IMR-90 (cell line): ENCODE measurements at regions not wholly inside any gene's neighbourhood (a gene's known extent, or its start where the extent isn't known, plus 50 kb on each side); places are given as distances from the start of the nearest gene placed in this dataset.

Source experiments
- ATAC-seq: fragments of 200-7000 bp; cut with Tn5 transposase; 2 replicates; pipeline ENCODE4 v1.9.1; 2020; ENCODE audit warnings: low read depth, mild to moderate bottlenecking, moderate library complexity
- BruUV-seq: library from RNA; stranded (reverse); fragments of 400-500 nt; replicated peaks from 2 replicates; lab custom pipeline; 2021; lab: Mats Ljungman, UMichigan
- CTCF ChIA-PET: fragments of 300-600 bp; formaldehyde crosslinking; extraction: SDS; loops from one replicate; lab custom pipeline; 2021; ENCODE audit warnings: antibody characterized with exemption; lab: Yijun Ruan, JAX
- POLR2A ChIA-PET: fragments of 300-600 bp; sonication (Branson Sonifier 250); formaldehyde crosslinking; loops from one replicate; lab custom pipeline; 2022; ENCODE audit warnings: antibody characterized with exemption; ENCODE audit not compliant: unreplicated experiment; lab: Charles Lee
- DNase-seq: peaks from one replicate; pipeline ENCODE4 v3.0.0; 2013
- H2AFZ ChIP-seq: replicated peaks from 2 replicates; pipeline ENCODE3; 2013; ENCODE audit warnings: low read length, mild to moderate bottlenecking; ENCODE audit not compliant: poor library complexity
- H2AK5ac ChIP-seq: 2 replicates; pipeline ENCODE4 v1.6.1; 2013; ENCODE audit warnings: low read depth, low read length, inconsistent platforms
- H2AK9ac ChIP-seq: replicated peaks from 2 replicates; pipeline ENCODE3; 2013; ENCODE audit warnings: mild to moderate bottlenecking, low read depth, low read length, moderate library complexity; ENCODE audit not compliant: poor library complexity
- H2BK120ac ChIP-seq: 2 replicates; pipeline ENCODE4 v1.6.1; 2013; ENCODE audit warnings: low read depth, low read length, inconsistent platforms
- H2BK15ac ChIP-seq: 3 replicates; pipeline ENCODE4 v1.6.1; 2013; ENCODE audit warnings: low read depth, low read length, inconsistent platforms
- H2BK20ac ChIP-seq: 2 replicates; pipeline ENCODE4 v1.6.1; 2013; ENCODE audit warnings: low read depth, mild to moderate bottlenecking, inconsistent platforms, low read length, moderate library complexity
- H2BK5ac ChIP-seq: 2 replicates; pipeline ENCODE4 v1.6.1; 2013; ENCODE audit warnings: mild to moderate bottlenecking, low read depth, low read length, inconsistent platforms; ENCODE audit not compliant: poor library complexity, severe bottlenecking
- H3K14ac ChIP-seq: replicated peaks from 2 replicates; pipeline ENCODE4 v1.6.1; 2013; ENCODE audit warnings: low read depth, low read length, inconsistent platforms
- H3K18ac ChIP-seq: 2 replicates; pipeline ENCODE4 v1.6.1; 2013; ENCODE audit warnings: low read depth, low read length, control low read depth
- H3K23ac ChIP-seq: 2 replicates; pipeline ENCODE4 v1.6.1; 2013; ENCODE audit warnings: low read depth, low read length, inconsistent platforms
- H3K27ac ChIP-seq: 2 replicates; pipeline ENCODE4 v1.5.1; 2013; ENCODE audit warnings: mild to moderate bottlenecking, control low read depth, low read length; ENCODE audit not compliant: insufficient read depth
- H3K27me3 ChIP-seq: 2 replicates; pipeline ENCODE4 v1.6.1; 2013; ENCODE audit warnings: low read length; ENCODE audit not compliant: control insufficient read depth, insufficient read depth
- H3K36me3 ChIP-seq: 2 replicates; pipeline ENCODE4 v1.6.1; 2013; ENCODE audit warnings: low read length, mixed read lengths; ENCODE audit not compliant: control insufficient read depth, insufficient read depth
- H3K4ac ChIP-seq: 2 replicates; pipeline ENCODE4 v1.6.1; 2013; ENCODE audit warnings: low read depth, low read length, inconsistent platforms
- H3K4me1 ChIP-seq: 2 replicates; pipeline ENCODE4 v1.6.1; 2013; ENCODE audit warnings: low read length, mixed read lengths; ENCODE audit not compliant: control insufficient read depth, insufficient read depth
- H3K4me2 ChIP-seq: 2 replicates; pipeline ENCODE4 v1.6.1; 2013; ENCODE audit warnings: low read depth, mild to moderate bottlenecking, control low read depth, low read length, moderate library complexity
- H3K4me3 ChIP-seq: 2 replicates; pipeline ENCODE4 v1.5.1; 2013; ENCODE audit warnings: low read depth, mild to moderate bottlenecking, control low read depth, low read length, moderate library complexity; ENCODE audit not compliant: insufficient read depth
- H3K56ac ChIP-seq: 2 replicates; pipeline ENCODE4 v1.6.1; 2013; ENCODE audit warnings: low read length, inconsistent platforms; ENCODE audit not compliant: insufficient read depth; ENCODE audit errors: extremely low read depth
- H3K79me1 ChIP-seq, 2 experiments: 2 replicates each; pipeline ENCODE4 v1.6.1; 2013; ENCODE audit warnings: low read length in 2 of 2, inconsistent platforms in 1 of 2, low read depth in 1 of 2
- H3K9ac ChIP-seq: 2 replicates; pipeline ENCODE4 v1.6.1; 2013; ENCODE audit warnings: low read depth, low read length, control low read depth
- H3K9me1 ChIP-seq: 2 replicates; pipeline ENCODE4 v1.6.1; 2013; ENCODE audit warnings: low read length, inconsistent platforms; ENCODE audit not compliant: insufficient read depth
- H3K9me3 ChIP-seq: 2 replicates; pipeline ENCODE4 v1.6.1; 2013; ENCODE audit warnings: low read length; ENCODE audit not compliant: control insufficient read depth, insufficient read depth
- H4K20me1 ChIP-seq: 2 replicates; pipeline ENCODE4 v1.6.1; 2013; ENCODE audit warnings: low read length, inconsistent platforms; ENCODE audit not compliant: insufficient read depth
- H4K5ac ChIP-seq: 2 replicates; pipeline ENCODE4 v1.6.1; 2013; ENCODE audit warnings: mild to moderate bottlenecking, low read depth, low read length, control low read depth
- H4K8ac ChIP-seq, 2 experiments: 2 replicates each; pipeline ENCODE4 v1.6.1; 2013; ENCODE audit warnings: low read depth in 2 of 2, low read length in 2 of 2, control low read depth in 1 of 2, inconsistent platforms in 1 of 2
- H4K91ac ChIP-seq: 2 replicates; pipeline ENCODE4 v1.6.1; 2013; ENCODE audit warnings: low read depth, low read length, inconsistent platforms; ENCODE audit not compliant: insufficient read depth
- BHLHE40 ChIP-seq: fragments of 150-350 bp; IDR thresholded peaks from 2 replicates; pipeline ENCODE4 v1.6.1; 2016; ENCODE audit warnings: mild to moderate bottlenecking, low read depth, low read length
- CEBPB ChIP-seq: IDR thresholded peaks from 2 replicates; pipeline ENCODE4 v1.6.1; 2012; ENCODE audit warnings: low read depth, low read length, improper control_type of control experiment
- CHD1 ChIP-seq: IDR thresholded peaks from 2 replicates; pipeline ENCODE4 v1.6.1; 2012; ENCODE audit warnings: low read depth, low read length, improper control_type of control experiment
- FOS ChIP-seq: fragments of 150-350 bp; IDR thresholded peaks from 2 replicates; pipeline ENCODE4 v1.6.1; 2016; ENCODE audit warnings: low read depth, low read length
- MAFK ChIP-seq: IDR thresholded peaks from 2 replicates; pipeline ENCODE4 v1.6.1; 2012; ENCODE audit warnings: low read depth, low read length, improper control_type of control experiment
- MAZ ChIP-seq: IDR thresholded peaks from 2 replicates; pipeline ENCODE4 v1.6.1; 2012; ENCODE audit warnings: low read depth, mild to moderate bottlenecking, low read length, improper control_type of control experiment, moderate library complexity, borderline replicate concordance
- MXI1 ChIP-seq: IDR thresholded peaks from 2 replicates; pipeline ENCODE4 v1.6.1; 2012; ENCODE audit warnings: low read depth, mild to moderate bottlenecking, low read length, moderate library complexity, borderline replicate concordance
- NFE2L2 ChIP-seq: fragments of 150-350 bp; IDR thresholded peaks from 2 replicates; pipeline ENCODE4 v1.6.1; 2016; ENCODE audit warnings: low read depth, mild to moderate bottlenecking, low read length
- POLR2A ChIP-seq: IDR thresholded peaks from 2 replicates; pipeline ENCODE4 v1.6.1; 2012; ENCODE audit warnings: mild to moderate bottlenecking, low read depth, low read length
- RAD21 ChIP-seq: IDR thresholded peaks from 2 replicates; pipeline ENCODE4 v1.6.1; 2012; ENCODE audit warnings: low read length, improper control_type of control experiment
- RCOR1 ChIP-seq: IDR thresholded peaks from 2 replicates; pipeline ENCODE4 v1.6.1; 2012; ENCODE audit warnings: mild to moderate bottlenecking, low read length, improper control_type of control experiment; ENCODE audit not compliant: insufficient replicate concordance
- RFX5 ChIP-seq: IDR thresholded peaks from 2 replicates; pipeline ENCODE4 v1.8.0; 2012; ENCODE audit warnings: low read depth, mild to moderate bottlenecking, low read length, moderate library complexity
- SMC3 ChIP-seq: fragments of 150-350 bp; IDR thresholded peaks from 2 replicates; pipeline ENCODE4 v1.6.1; 2016; ENCODE audit warnings: low read depth, mild to moderate bottlenecking, antibody characterized with exemption, low read length, moderate library complexity
- WGBS, 2 experiments: methylation state at CpG; one replicate each; pipeline versions ENCODE4 v1.1.5 to v1.1.7; 2013; ENCODE audit warnings: missing lambda C conversion rate in 2 of 2; ENCODE audit not compliant: insufficient read length in 1 of 2; ENCODE audit errors: extremely low coverage in 2 of 2; 5-methylcytosine and 5-hydroxymethylcytosine counted together
- dilution Hi-C: fragments of 300-500 bp; cut with HindIII; formaldehyde crosslinking; loops from one replicate; pipeline ENCODE4 v1.14.3; 2018; ENCODE audit warnings: low sequenced_read_pairs; ENCODE audit not compliant: unreplicated experiment
- in situ Hi-C: fragments of 300-500 bp; cut with MboI; formaldehyde crosslinking; loops from 3 replicates; pipeline ENCODE4 v1.14.3; 2019; ENCODE audit warnings: low sequenced_read_pairs, inconsistent platforms, mixed read lengths
- intact Hi-C: fragments of 100-400 bp; cut with micrococcal nuclease; formaldehyde crosslinking; loops from 2 replicates; pipeline ENCODE4 v1.10.0; 2022
- TF ChIP-seq, protein P1 (sequence below): fragments of 150-350 bp; IDR thresholded peaks from 2 replicates; pipeline ENCODE4 v1.6.1; 2016; ENCODE audit warnings: low read depth, mild to moderate bottlenecking, low read length, moderate library complexity, borderline replicate concordance
- TF ChIP-seq, protein P2 (sequence below): fragments of 150-350 bp; IDR thresholded peaks from 2 replicates; pipeline ENCODE4 v1.6.1; 2017; ENCODE audit warnings: mild to moderate bottlenecking, antibody characterized with exemption, low read length, low read depth
- TF ChIP-seq, protein P3 (sequence below): conservative IDR thresholded peaks from 2 replicates; pipeline ENCODE4 v1.5.1; 2012; ENCODE audit warnings: mild to moderate bottlenecking, low read depth, low read length, improper control_type of control experiment

DNA sequence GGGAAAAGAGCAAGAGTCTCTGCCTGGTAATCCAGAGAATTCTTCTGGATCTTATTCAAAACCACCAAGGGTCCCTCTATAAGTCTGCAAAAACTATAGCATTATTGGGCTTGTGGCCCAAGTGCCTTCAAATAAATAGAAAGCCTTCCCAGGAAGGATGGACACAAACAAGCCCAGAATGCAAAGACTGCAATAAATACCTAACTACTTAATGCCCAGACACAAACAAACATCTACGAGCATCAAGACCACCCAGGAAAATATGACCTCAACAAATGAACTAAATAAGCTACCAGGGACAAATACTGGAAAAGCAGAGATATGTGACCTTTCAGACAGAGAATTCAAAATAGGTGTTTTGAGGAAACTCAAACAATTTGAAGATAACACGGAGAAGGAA lies 355.8 kb upstream of the GRAMD2B start:
- no peaks in the 10 kb centered on the region for H3K79me1 ChIP-seq
- no peak overlapping the region for H2BK20ac ChIP-seq
- H2AK9ac ChIP-seq = no peak overlapping the region
- in situ Hi-C loops = no loop called here
- BruUV-seq = no TSS peak
- WGBS, 2 experiments = no CpG with 5 or more reads among the region's 2 CpGs
- intact Hi-C loops = no loop called here
- no peak overlapping the region for H2BK15ac ChIP-seq
- no peak overlapping the region for H3K27ac ChIP-seq
- no peak overlapping the region for H3K23ac ChIP-seq
- H3K18ac ChIP-seq = no peak overlapping the region
- H3K4me3 ChIP-seq = no peak overlapping the region
- H3K4ac ChIP-seq = no peak overlapping the region
- H4K8ac ChIP-seq = no peak overlapping the region
- H3K36me3 ChIP-seq = no peaks in the 10 kb centered on the region
- H2AK5ac ChIP-seq = no peak overlapping the region
- no peak overlapping the region for H4K5ac ChIP-seq
- no peak overlapping the region for H2BK120ac ChIP-seq
- H4K91ac ChIP-seq = no peak overlapping the region
- H3K4me1 ChIP-seq = no peaks in the 10 kb centered on the region
- DNase-seq (no peak), ATAC-seq (no peak)
- ChIA-PET CTCF (no interaction called here), POLR2A (no interaction called here)
- dilution Hi-C loops = no loop called here
- H3K4me2 ChIP-seq = no peak overlapping the region
- H3K56ac ChIP-seq = no peak overlapping the region
- TF ChIP-seq RFX5 (no peak), NFE2L2 (no peak), FOS (no peak), BHLHE40 (no peak), CEBPB (no peak), POLR2A (no peak), MXI1 (no peak), MAZ (no peak), MAFK (no peak), SMC3 (no peak), RAD21 (no peak), RCOR1 (no peak), CHD1 (no peak)
- TF ChIP-seq, protein P1, sequence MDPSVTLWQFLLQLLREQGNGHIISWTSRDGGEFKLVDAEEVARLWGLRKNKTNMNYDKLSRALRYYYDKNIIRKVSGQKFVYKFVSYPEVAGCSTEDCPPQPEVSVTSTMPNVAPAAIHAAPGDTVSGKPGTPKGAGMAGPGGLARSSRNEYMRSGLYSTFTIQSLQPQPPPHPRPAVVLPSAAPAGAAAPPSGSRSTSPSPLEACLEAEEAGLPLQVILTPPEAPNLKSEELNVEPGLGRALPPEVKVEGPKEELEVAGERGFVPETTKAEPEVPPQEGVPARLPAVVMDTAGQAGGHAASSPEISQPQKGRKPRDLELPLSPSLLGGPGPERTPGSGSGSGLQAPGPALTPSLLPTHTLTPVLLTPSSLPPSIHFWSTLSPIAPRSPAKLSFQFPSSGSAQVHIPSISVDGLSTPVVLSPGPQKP = no peak
- TF ChIP-seq, protein P2, sequence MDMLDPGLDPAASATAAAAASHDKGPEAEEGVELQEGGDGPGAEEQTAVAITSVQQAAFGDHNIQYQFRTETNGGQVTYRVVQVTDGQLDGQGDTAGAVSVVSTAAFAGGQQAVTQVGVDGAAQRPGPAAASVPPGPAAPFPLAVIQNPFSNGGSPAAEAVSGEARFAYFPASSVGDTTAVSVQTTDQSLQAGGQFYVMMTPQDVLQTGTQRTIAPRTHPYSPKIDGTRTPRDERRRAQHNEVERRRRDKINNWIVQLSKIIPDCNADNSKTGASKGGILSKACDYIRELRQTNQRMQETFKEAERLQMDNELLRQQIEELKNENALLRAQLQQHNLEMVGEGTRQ = no peak
- TF ChIP-seq, protein P3, sequence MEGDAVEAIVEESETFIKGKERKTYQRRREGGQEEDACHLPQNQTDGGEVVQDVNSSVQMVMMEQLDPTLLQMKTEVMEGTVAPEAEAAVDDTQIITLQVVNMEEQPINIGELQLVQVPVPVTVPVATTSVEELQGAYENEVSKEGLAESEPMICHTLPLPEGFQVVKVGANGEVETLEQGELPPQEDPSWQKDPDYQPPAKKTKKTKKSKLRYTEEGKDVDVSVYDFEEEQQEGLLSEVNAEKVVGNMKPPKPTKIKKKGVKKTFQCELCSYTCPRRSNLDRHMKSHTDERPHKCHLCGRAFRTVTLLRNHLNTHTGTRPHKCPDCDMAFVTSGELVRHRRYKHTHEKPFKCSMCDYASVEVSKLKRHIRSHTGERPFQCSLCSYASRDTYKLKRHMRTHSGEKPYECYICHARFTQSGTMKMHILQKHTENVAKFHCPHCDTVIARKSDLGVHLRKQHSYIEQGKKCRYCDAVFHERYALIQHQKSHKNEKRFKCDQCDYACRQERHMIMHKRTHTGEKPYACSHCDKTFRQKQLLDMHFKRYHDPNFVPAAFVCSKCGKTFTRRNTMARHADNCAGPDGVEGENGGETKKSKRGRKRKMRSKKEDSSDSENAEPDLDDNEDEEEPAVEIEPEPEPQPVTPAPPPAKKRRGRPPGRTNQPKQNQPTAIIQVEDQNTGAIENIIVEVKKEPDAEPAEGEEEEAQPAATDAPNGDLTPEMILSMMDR = no peak
- H4K20me1 ChIP-seq = no peaks in the 10 kb centered on the region
- H3K9me3 ChIP-seq = no peaks in the 10 kb centered on the region
- no peaks in the 10 kb centered on the region for H3K27me3 ChIP-seq
- H2BK5ac ChIP-seq = no peak overlapping the region
- H3K14ac ChIP-seq = no peak overlapping the region
- H3K9me1 ChIP-seq = no peaks in the 10 kb centered on the region
- H2AFZ ChIP-seq = no peak overlapping the region
- H3K9ac ChIP-seq = no peak overlapping the region
